Germinal center (tissue), 1 donor: ENCODE measurements at regions not wholly inside any gene's neighbourhood (a gene's known extent, or its start where the extent isn't known, plus 50 kb on each side); places are given as distances from the start of the nearest gene placed in this dataset.
"Not testable (repeated sequence)": the region's sequence is repeated elsewhere in the genome, so short reads cannot be mapped to it uniquely, and the experiment has no call there.

ENCODE experiments used
- DNase-seq: peaks from one replicate; pipeline ENCODE4 v3.0.0; 2012; ENCODE audit warnings: mixed read lengths, low spot score

- no peak for DNase-seq
Observed at GRCh38 chr6:86609549-86610388, 327.6 kb upstream of the HTR1E start.

- not testable (repeated sequence) for DNase-seq
Observed at GRCh38 chr6:86603364-86603763, 334.0 kb upstream of the HTR1E start.

- DNase-seq: not testable (repeated sequence)
Observed at GRCh38 chr6:86602093-86602492, 335.2 kb upstream of the HTR1E start.

- DNase-seq: not testable (repeated sequence)
Observed at GRCh38 chr6:86598969-86599368, 338.4 kb upstream of the HTR1E start.

GRCh38 chr6:86595641-86596040, 341.7 kb upstream of the HTR1E start:
- no peak for DNase-seq

GRCh38 chr6:86586195-86586594, 351.1 kb upstream of the HTR1E start:
- no peak for DNase-seq

GRCh38 chr6:86581833-86582232, 355.5 kb upstream of the HTR1E start:
- no peak for DNase-seq

GRCh38 chr6:86563197-86563596, 374.1 kb upstream of the HTR1E start:
- no peak for DNase-seq

GRCh38 chr6:86558318-86558717, 379.0 kb upstream of the HTR1E start:
- DNase-seq: no peak

- DNase-seq: no peak
Observed at GRCh38 chr6:86537292-86537861, 400.0 kb upstream of the HTR1E start.

- DNase-seq: no peak
Observed at GRCh38 chr6:86536121-86536520, 401.2 kb upstream of the HTR1E start.

GRCh38 chr6:86535100-86535499, 402.2 kb upstream of the HTR1E start:
- DNase-seq: no peak

GRCh38 chr6:86529635-86530034, 407.7 kb upstream of the HTR1E start:
- DNase-seq: no peak

GRCh38 chr6:86526238-86526637, 411.1 kb upstream of the HTR1E start:
- no peak for DNase-seq

- DNase-seq: no peak
Observed at GRCh38 chr6:86516087-86516486, 421.2 kb upstream of the HTR1E start.

- DNase-seq: no peak
Observed at GRCh38 chr6:86511962-86512361, 425.4 kb upstream of the HTR1E start.

GRCh38 chr6:86508230-86508629, 429.1 kb upstream of the HTR1E start:
- no peak for DNase-seq

GRCh38 chr6:86502497-86502896, 434.8 kb upstream of the HTR1E start:
- DNase-seq: no peak

GRCh38 chr6:86500035-86500434, 437.3 kb upstream of the HTR1E start:
- DNase-seq: no peak

- DNase-seq: not testable (repeated sequence)
Observed at GRCh38 chr6:86489042-86489441, 448.3 kb upstream of the HTR1E start.

GRCh38 chr6:86487660-86488221, 449.6 kb upstream of the HTR1E start:
- no peak for DNase-seq

GRCh38 chr6:86478316-86478715, 459.0 kb upstream of the HTR1E start:
- not testable (repeated sequence) for DNase-seq

- no peak for DNase-seq
Observed at GRCh38 chr6:86477500-86478148, 459.7 kb upstream of the HTR1E start.
